HFF-Myc (cell line): ENCODE measurements at regions not wholly inside any gene's neighbourhood (a gene's known extent, or its start where the extent isn't known, plus 50 kb on each side); places are given as distances from the start of the nearest gene placed in this dataset.

Experiments
- DNase-seq: peaks from one replicate; pipeline ENCODE4 v3.0.0-alpha.2; 2011; ENCODE audit warnings: low read depth; ENCODE audit errors: extremely low read depth
- H3K4me3 ChIP-seq: replicated peaks from 2 replicates; pipeline ENCODE4 v1.5.1; 2011; ENCODE audit warnings: low read depth, mild to moderate bottlenecking, control low read depth, low read length
- CTCF ChIP-seq: IDR thresholded peaks from 2 replicates; pipeline ENCODE4 v1.5.1; 2012; ENCODE audit warnings: mild to moderate bottlenecking, low read depth, low read length, control low read depth; ENCODE audit errors: missing control alignments

GRCh38 chr9:113651896-113652295 lies 188.4 kb downstream of the RGS3 start:
- no peak overlapping the region for H3K4me3 ChIP-seq
- DNase-seq = no peak
- TF ChIP-seq CTCF = no peak

- no peak overlapping the region for H3K4me3 ChIP-seq
- no peak for DNase-seq
- TF ChIP-seq CTCF = no peak
Observed at GRCh38 chr9:113652355-113653152, 189.0 kb downstream of the RGS3 start.

DNA sequence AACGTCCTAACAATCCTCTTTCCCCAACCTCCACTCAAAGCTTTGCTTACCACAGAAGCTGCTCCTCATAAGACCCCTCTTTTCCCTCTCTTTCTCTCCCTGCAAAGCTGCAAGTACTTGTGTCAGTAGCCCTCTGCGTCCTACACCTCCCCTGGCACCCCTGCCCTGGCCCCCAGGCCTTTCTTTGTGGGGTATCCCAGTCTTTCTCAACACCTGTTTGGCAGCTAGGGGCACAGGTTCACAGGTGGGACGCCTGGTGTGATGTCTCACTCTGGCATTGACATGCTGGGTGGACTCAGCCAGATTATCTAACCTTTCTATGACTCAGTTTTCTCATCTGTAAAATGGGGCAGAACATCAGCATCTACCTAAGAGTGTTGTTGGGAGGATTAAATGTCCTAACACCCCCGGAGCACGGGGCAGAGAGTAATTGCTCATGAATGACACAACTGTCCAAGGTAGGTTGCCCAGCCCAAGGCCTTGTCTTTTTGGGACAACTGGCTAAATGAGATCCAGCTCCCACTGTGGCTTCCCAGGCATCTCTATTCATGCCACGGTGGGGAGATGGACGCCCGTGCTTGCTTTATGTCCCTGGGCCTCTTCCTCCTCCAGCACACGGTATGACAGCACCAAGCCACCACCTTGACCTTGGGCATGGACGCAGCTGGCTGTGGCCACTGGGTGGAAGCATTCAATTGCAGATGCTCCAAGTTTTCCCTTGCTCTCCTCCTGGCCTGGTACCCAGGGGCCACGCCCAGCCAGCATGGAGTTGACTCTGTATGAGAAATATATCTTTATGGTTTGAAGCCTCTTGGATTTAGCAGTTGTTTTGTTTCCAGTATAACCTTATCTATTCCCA lies 190.4 kb downstream of the RGS3 start:
- TF ChIP-seq CTCF = no peak
- no peak overlapping the region for H3K4me3 ChIP-seq
- no peak for DNase-seq

DNA sequence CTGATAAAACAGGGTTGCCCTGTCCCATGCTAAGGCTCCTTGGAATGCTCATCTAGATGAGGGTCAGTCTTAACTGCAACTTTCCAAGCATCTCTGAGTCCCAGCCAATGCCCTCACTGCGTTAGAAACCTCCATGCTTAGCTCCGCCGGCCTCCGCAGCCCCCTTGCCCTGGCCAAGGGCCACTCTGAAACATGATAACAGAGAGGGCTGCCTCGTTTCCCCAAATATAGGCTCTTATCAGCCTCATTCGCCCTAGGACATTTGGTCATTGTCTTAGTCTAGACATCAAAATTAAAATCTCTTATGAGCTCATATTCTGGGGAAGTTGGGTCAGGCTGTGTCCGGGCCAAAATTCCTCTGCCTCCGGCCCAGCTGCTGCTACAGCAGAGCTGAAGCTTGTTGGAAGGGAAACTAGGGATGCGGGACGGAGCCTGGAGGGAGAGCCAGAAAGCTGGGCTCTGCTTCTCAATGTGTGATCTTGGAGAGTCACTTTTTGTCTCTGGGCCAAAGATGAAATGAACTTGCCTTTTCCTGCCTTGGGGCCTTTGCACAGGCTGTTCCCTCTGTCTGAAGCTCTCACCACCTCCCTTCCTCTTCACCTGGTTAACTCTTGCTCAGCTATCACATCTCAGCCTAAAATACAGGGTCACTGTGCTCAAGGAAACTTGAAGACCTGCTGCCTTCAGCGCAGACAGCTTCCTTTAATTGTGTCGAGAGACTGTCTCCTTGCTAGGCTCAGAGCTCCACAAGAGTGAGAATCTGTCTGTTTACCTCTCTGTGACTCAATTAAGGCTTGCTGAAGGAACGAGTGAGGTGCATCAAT lies 191.3 kb downstream of the RGS3 start:
- no peak for TF ChIP-seq CTCF
- H3K4me3 ChIP-seq = no peak overlapping the region
- DNase-seq = no peak

- TF ChIP-seq CTCF = no peak
- no peak for DNase-seq
- no peak overlapping the region for H3K4me3 ChIP-seq
Observed at GRCh38 chr9:113656771-113657670, 193.5 kb downstream of the RGS3 start.
